Esophagus squamous epithelium (tissue), 5 donors: ENCODE measurements at regions not wholly inside any gene's neighbourhood (a gene's known extent, or its start where the extent isn't known, plus 50 kb on each side); places are given as distances from the start of the nearest gene placed in this dataset.

Source experiments
- DNase-seq: peaks from one replicate; lab custom pipeline; 2025; lab: John Stamatoyannopoulos, UW
- H3K27ac ChIP-seq, 4 donors: fragments of 200-600 bp; sonication (generic); one replicate each; pipeline ENCODE4 v1.5.1; 2016 to 2019; ENCODE audit warnings: mild to moderate bottlenecking in 1 of 4
- H3K27me3 ChIP-seq, 4 donors: fragments of 200-600 bp; sonication (generic); 1 replicate in 3 of 4; 2 replicates in 1 of 4; pipeline versions ENCODE4 v1.5.1 to v1.6.0; 2017 to 2021; ENCODE audit warnings: antibody characterized with exemption in 1 of 4
- H3K36me3 ChIP-seq, 3 donors: fragments of 200-600 bp; sonication (generic); one replicate each; pipeline ENCODE4 v1.5.1; 2016 to 2019
- H3K4me1 ChIP-seq, 3 donors: fragments of 200-600 bp; sonication (generic); one replicate each; pipeline ENCODE4 v1.5.1; 2017 to 2019
- H3K4me3 ChIP-seq, 4 donors: fragments of 200-600 bp; sonication (generic); 1 replicate in 3 of 4; 2 replicates in 1 of 4; pipeline ENCODE4 v1.5.1; 2016 to 2019; ENCODE audit warnings: mild to moderate bottlenecking in 2 of 4, moderate library complexity in 1 of 4
- H3K9me3 ChIP-seq, 3 donors: fragments of 200-600 bp; sonication (generic); one replicate each; pipeline ENCODE4 v1.5.1; 2016 to 2019
- POLR2A ChIP-seq, 4 donors: fragments of 450-650 bp; IDR thresholded peaks; one replicate each; pipeline ENCODE4 v1.6.1; 2017; ENCODE audit warnings: antibody characterized with exemption in 4 of 4, mild to moderate bottlenecking in 4 of 4, moderate library complexity in 3 of 4
- WGBS, 2 donors: methylation state at CpG; one replicate each; pipeline ENCODE4 v1.1.5; 2018; 5-methylcytosine and 5-hydroxymethylcytosine counted together
- intact Hi-C: fragments of 100-400 bp; cut with DNase I; formaldehyde crosslinking; loops from one replicate; pipeline ENCODE4 v1.15.0; 2022
- TF ChIP-seq, protein P1 (sequence below), 6 experiments: fragments of 450-650 bp in 4 of 6; fragments of 200-600 bp in 2 of 6; sonication (generic) in 2 of 6; IDR thresholded peaks; one replicate each; pipeline ENCODE4 v1.5.1; 2016 to 2019; ENCODE audit warnings: antibody characterized with exemption in 6 of 6, mild to moderate bottlenecking in 4 of 6, moderate library complexity in 4 of 6
- donor health status: DM: yes; HTN: yes; CAD: no.

DNA sequence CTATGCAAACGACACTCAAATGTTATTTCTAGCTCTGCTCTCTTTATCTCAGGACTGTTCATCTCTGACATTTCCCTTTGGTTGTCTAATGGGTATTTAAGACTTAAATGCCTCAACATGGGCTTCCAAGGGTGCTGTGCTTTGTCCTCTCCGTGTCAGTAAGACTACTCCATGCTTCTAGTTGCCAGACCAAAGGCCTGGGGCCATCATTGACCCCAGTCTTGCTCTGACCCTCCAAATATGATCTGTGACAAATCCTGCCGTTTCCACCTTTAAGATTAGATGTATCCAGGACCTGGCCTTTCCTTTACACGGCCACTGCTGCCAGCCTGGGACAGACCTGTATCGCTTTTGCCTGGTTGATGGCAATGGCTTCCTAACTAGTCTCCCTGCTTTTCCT is 126.3 kb upstream of the DYRK2 start:
- Histone ChIP-seq H3K27me3 (no peaks in the 10 kb centered on the region), H3K36me3 (no peaks in the 10 kb centered on the region), H3K4me1 (peaks cover 3 to 45% (median 7%) of the 10 kb centered on the region in 3 donors), H3K9me3 (no peaks in the 10 kb centered on the region), H3K4me3 (no peak overlapping the region), H3K27ac (no peak overlapping the region)
- WGBS, 2 donors, result 72 to 80% methylated on average over 5 of the region's 5 CpGs
- TF ChIP-seq, protein P1, sequence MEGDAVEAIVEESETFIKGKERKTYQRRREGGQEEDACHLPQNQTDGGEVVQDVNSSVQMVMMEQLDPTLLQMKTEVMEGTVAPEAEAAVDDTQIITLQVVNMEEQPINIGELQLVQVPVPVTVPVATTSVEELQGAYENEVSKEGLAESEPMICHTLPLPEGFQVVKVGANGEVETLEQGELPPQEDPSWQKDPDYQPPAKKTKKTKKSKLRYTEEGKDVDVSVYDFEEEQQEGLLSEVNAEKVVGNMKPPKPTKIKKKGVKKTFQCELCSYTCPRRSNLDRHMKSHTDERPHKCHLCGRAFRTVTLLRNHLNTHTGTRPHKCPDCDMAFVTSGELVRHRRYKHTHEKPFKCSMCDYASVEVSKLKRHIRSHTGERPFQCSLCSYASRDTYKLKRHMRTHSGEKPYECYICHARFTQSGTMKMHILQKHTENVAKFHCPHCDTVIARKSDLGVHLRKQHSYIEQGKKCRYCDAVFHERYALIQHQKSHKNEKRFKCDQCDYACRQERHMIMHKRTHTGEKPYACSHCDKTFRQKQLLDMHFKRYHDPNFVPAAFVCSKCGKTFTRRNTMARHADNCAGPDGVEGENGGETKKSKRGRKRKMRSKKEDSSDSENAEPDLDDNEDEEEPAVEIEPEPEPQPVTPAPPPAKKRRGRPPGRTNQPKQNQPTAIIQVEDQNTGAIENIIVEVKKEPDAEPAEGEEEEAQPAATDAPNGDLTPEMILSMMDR (IDR thresholded peaks at IDR 0.05), result no peak
- TF ChIP-seq POLR2A (IDR thresholded peaks at IDR 0.05), result no peak
- DNase-seq, result no peak
- intact Hi-C loops, result no loop called here

DNA sequence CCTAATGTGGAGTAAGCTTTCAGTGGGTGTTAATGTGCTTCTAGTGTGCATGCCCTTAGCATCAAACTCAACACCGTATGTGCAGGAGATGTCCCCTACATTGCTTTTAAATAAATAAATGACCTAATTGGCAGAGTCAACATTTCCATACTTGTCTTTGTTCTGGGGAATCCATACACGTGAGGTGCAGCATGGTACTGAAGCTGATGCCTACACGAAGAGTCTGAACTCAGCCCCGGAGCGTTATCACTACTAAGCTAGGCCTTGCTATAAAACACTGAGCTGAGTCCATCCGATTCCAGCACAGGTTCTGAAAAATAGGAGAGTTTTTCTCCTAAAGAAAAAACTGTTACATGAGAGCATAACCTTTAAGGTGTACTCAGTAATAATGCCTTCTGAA is 125.0 kb upstream of the DYRK2 start:
- DNase-seq, result no peak
- Histone ChIP-seq H3K4me1 (peaks cover 0 to 35% (median 4%) of the 10 kb centered on the region in 3 donors), H3K4me3 (no peak overlapping the region), H3K9me3 (no peaks in the 10 kb centered on the region), H3K27ac (no peak overlapping the region), H3K36me3 (no peaks in the 10 kb centered on the region), H3K27me3 (no peaks in the 10 kb centered on the region)
- TF ChIP-seq POLR2A (IDR thresholded peaks at IDR 0.05), result no peak
- TF ChIP-seq, protein P1 (IDR thresholded peaks at IDR 0.05), result no peak
- 89 to 95% methylated on average over 6 of the region's 6 CpGs for WGBS, 2 donors
- intact Hi-C loops, result no loop called here

DNA sequence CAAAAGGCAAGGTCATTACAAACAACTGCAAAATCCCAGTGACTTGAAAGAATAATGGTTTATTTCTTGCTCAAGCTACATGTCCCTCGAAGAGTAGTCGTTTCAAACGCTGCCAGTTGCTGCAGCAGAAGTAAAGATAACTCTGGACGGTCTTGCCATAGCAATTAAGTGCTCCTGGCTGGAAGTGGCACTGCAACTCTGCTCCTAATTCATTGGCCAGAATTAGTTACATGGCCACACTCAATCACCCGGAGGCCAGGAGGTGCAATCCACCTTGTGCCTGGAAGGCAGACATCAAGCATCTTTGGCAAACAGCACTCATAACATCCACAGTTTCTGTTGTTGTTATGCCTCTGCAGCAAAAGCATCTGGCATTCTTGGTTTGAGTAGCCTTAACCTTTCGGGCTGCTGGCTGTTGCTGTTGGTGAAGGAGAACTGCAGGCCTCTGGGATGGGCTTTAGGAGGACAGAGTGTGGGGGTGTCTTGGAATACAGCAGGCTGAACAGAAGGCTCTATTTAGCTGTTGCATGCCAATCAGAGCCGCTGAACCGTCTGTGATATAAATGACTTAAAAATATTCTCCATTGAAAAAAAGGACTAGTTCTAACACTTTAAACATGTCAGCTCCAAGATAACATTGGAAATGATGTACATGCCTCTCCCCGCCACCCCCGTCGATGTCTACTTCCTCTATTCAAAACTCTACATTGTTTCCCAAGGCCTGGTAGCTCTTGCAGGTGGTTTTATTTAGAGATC is 123.5 kb upstream of the DYRK2 start:
- Histone ChIP-seq H3K36me3 (no peaks in the 10 kb centered on the region), H3K27me3 (no peaks in the 10 kb centered on the region), H3K27ac (no peak overlapping the region), H3K9me3 (no peaks in the 10 kb centered on the region), H3K4me1 (peaks cover 0 to 21% (median 4%) of the 10 kb centered on the region in 3 donors), H3K4me3 (no peak overlapping the region)
- intact Hi-C loops, result no loop called here
- 79 to 83% methylated on average over 10 of the region's 11 CpGs for WGBS, 2 donors
- TF ChIP-seq POLR2A (IDR thresholded peaks at IDR 0.05), result no peak
- TF ChIP-seq, protein P1 (IDR thresholded peaks at IDR 0.05), result no peak
- no peak for DNase-seq

DNA sequence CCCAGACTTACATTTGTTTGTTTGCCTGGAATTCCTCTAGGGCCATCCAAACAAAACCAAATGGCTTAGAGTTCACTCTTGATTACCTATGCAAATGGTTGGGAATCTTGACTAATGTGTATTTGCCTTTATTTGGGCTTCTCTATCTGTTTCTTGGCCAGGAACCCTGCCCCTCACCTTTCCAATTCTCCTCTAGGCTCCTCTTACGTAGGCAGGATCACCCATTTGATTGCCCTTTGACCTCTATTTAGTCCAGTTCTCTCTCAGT is 123.0 kb upstream of the DYRK2 start:
- intact Hi-C loops, result no loop called here
- H3K9me3 ChIP-seq, result no peaks in the 10 kb centered on the region
- no peaks in the 10 kb centered on the region for H3K27me3 ChIP-seq
- no peak for TF ChIP-seq POLR2A (IDR thresholded peaks at IDR 0.05)
- TF ChIP-seq, protein P1 (IDR thresholded peaks at IDR 0.05), result no peak
- no peaks in the 10 kb centered on the region for H3K36me3 ChIP-seq
- DNase-seq, result no peak
- no peak overlapping the region for H3K27ac ChIP-seq
- H3K4me1 ChIP-seq, result peaks cover 0 to 21% (median 4%) of the 10 kb centered on the region in 3 donors
- 78 to 86% methylated on average over 1 of the region's 1 CpG for WGBS, 2 donors
- H3K4me3 ChIP-seq, result no peak overlapping the region

DNA sequence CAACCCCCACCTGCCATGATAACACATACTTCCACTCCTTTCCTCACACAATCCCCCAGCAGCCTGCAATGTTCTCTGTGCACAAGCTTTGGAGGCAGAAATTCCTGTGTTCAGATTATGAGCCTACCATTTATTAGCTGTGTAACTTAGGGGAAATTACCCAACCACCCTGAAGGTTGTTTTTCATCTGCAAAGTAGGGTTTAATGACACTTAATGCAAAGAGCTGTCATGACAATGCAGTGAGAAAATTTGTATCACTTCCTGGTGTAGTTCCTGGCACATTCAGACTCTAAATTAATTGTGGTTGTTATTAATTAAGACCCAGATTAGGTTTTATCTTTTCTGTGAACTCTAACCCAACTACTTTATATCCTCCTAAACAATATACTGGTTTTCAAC is 122.4 kb upstream of the DYRK2 start:
- intact Hi-C loops, result no loop called here

More for the DNA sequence above, 122.4 kb upstream of the DYRK2 start:
- Histone ChIP-seq H3K4me1 (peaks cover 0 to 21% (median 0%) of the 10 kb centered on the region in 3 donors), H3K4me3 (no peak overlapping the region), H3K27ac (no peak overlapping the region), H3K9me3 (no peaks in the 10 kb centered on the region), H3K36me3 (no peaks in the 10 kb centered on the region), H3K27me3 (no peaks in the 10 kb centered on the region)
- TF ChIP-seq, protein P1 (IDR thresholded peaks at IDR 0.05), result no peak
- no peak for TF ChIP-seq POLR2A (IDR thresholded peaks at IDR 0.05)
- no peak for DNase-seq
